ENCODE measurements at regions not wholly inside any gene's neighbourhood (a gene's known extent, or its start where the extent isn't known, plus 50 kb on each side); places are given as distances from the start of the nearest gene placed in this dataset.

GRCh38 chr9:29669613-29670012 is 2096.3 kb upstream of the C9orf72 start:
- no peaks in the 10 kb centered on the region for H3K9me1 ChIP-seq (ENCODE audit: control insufficient read depth, insufficient read depth, low read length)
- H3K9ac ChIP-seq (ENCODE audit: insufficient read depth in 1 of 2, low read depth in 2 of 2, low read length in 2 of 2) = no peak overlapping the region
- ChIA-PET POLR2A (no interaction called here), CTCF (ENCODE audit: low intra/inter-chr PET ratio) (no interaction called here)
- H3K4me1 ChIP-seq (replicated peaks in 1 of 2; ENCODE audit: control insufficient read depth in 2 of 2, insufficient read depth in 2 of 2, low read length in 2 of 2) = no peaks in the 10 kb centered on the region
- no TSS peak for BruUV-seq (replicated peaks)
- no peaks in the 10 kb centered on the region for H3K27me3 ChIP-seq (ENCODE audit: control insufficient read depth in 2 of 2, insufficient read depth in 2 of 2, low read length in 2 of 2)
- FAIRE-seq (no peak), ATAC-seq (no peak), DNase-seq (ENCODE audit: extremely low read depth in 1 of 4, low spot score in 3 of 4) (no peak)
- H3K27ac ChIP-seq (ENCODE audit: extremely low read depth, low read depth, low read length) = no peak overlapping the region
- no peak overlapping the region for H2AFZ ChIP-seq (ENCODE audit: low read depth, low read length)
- no CpG with 5 or more reads among the region's 1 CpG for WGBS (ENCODE audit: insufficient coverage, low coverage, missing lambda C conversion rate)
- H3K79me2 ChIP-seq (ENCODE audit: control insufficient read depth, insufficient read depth, low read length) = no peaks in the 10 kb centered on the region
- intact Hi-C loops (cut with micrococcal nuclease) = no loop called here
- H3K9me3 ChIP-seq (replicated peaks; ENCODE audit: control insufficient read depth, insufficient read depth, low read depth, low read length) = no peaks in the 10 kb centered on the region
- H3K4me3 ChIP-seq = no peak overlapping the region
- in situ Hi-C loops (cut with MboI) = no loop called here
- H4K20me1 ChIP-seq (replicated peaks; ENCODE audit: control insufficient read depth, insufficient read depth, low read length) = no peaks in the 10 kb centered on the region
- H3K4me2 ChIP-seq (ENCODE audit: insufficient read depth, low read length) = no peak overlapping the region
- no peaks in the 10 kb centered on the region for H3K36me3 ChIP-seq (ENCODE audit: control insufficient read depth, insufficient read depth, low read length)
- TF ChIP-seq TRIM25 (IDR thresholded peaks at IDR 0.05; ENCODE audit: borderline replicate concordance) (no peak), MCM3 (IDR thresholded peaks at IDR 0.05) (no peak), ZNF121 (CRISPR knock-in tag; conservative IDR thresholded peaks at IDR 0.05) (no peak), CHAMP1 (IDR thresholded peaks at IDR 0.05) (no peak), XRCC5 (IDR thresholded peaks at IDR 0.05; ENCODE audit: low read depth, low read length) (no peak), RBM17 (IDR thresholded peaks at IDR 0.05; ENCODE audit: borderline replicate concordance, low read depth, low read length) (no peak), TAF15 (IDR thresholded peaks at IDR 0.05; ENCODE audit: low read depth, low read length) (no peak), STAT5B (CRISPR knock-in tag; IDR thresholded peaks at IDR 0.05) (no peak), ZBTB34 (CRISPR knock-in tag; IDR thresholded peaks at IDR 0.05) (no peak), NRF1 (conservative IDR thresholded peaks at IDR 0.05 in 1 of 2, IDR thresholded peaks at IDR 0.05 in 1 of 2) (no peak), TSHZ1 (CRISPR knock-in tag; IDR thresholded peaks at IDR 0.05) (no peak), POU5F1 (IDR thresholded peaks at IDR 0.05; ENCODE audit: borderline replicate concordance, low read depth, low read length, partially characterized antibody) (no peak), PRPF4 (IDR thresholded peaks at IDR 0.05; ENCODE audit: insufficient read depth, low read depth, low read length, poor library complexity, severe bottlenecking) (no peak), ZNF551 (CRISPR knock-in tag; IDR thresholded peaks at IDR 0.05) (no peak), RCOR1 (IDR thresholded peaks at IDR 0.05; ENCODE audit: borderline replicate concordance in 1 of 2, low read depth in 2 of 2, low read length in 2 of 2) (no peak)

Data from K562 (cell line).